Hepatocyte (in vitro differentiated cells): ENCODE measurements at regions not wholly inside any gene's neighbourhood (a gene's known extent, or its start where the extent isn't known, plus 50 kb on each side); places are given as distances from the start of the nearest gene placed in this dataset.

Experiments used
- EZH2 ChIP-seq: fragments of 200-600 bp; sonication (generic); IDR thresholded peaks from 2 replicates; pipeline ENCODE4 v1.6.1; 2016; ENCODE audit warnings: antibody characterized with exemption, mild to moderate bottlenecking, borderline replicate concordance
- TF ChIP-seq, protein P1 (sequence below): fragments of 200-600 bp; sonication (generic); IDR thresholded peaks from 2 replicates; pipeline ENCODE4 v1.5.1; 2016; ENCODE audit warnings: antibody characterized with exemption, mild to moderate bottlenecking; ENCODE audit not compliant: poor library complexity

DNA sequence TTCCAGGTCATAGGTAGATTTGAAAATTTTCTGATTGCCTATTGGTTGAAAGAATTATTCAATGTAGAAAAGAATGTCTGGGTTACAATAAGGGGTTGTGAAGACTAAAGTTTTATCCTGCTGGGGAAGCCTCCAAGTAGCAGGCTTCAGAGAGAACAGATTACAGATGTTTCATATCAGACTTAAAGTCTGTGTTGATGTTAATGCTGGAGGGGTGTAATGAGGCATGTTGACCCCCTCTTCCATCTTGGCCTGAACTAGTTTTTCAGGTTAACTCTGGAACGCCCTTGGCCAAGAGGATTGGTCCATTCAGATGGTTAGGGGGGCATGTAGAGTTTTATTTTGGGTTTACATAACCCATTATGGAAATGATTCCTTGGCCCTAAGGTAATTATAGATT is 356.2 kb downstream of the UTRN start:
- TF ChIP-seq, protein P1, sequence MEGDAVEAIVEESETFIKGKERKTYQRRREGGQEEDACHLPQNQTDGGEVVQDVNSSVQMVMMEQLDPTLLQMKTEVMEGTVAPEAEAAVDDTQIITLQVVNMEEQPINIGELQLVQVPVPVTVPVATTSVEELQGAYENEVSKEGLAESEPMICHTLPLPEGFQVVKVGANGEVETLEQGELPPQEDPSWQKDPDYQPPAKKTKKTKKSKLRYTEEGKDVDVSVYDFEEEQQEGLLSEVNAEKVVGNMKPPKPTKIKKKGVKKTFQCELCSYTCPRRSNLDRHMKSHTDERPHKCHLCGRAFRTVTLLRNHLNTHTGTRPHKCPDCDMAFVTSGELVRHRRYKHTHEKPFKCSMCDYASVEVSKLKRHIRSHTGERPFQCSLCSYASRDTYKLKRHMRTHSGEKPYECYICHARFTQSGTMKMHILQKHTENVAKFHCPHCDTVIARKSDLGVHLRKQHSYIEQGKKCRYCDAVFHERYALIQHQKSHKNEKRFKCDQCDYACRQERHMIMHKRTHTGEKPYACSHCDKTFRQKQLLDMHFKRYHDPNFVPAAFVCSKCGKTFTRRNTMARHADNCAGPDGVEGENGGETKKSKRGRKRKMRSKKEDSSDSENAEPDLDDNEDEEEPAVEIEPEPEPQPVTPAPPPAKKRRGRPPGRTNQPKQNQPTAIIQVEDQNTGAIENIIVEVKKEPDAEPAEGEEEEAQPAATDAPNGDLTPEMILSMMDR, result no peak
- no peak for TF ChIP-seq EZH2
